ENCODE measurements at regions not wholly inside any gene's neighbourhood (a gene's known extent, or its start where the extent isn't known, plus 50 kb on each side); places are given as distances from the start of the nearest gene placed in this dataset.

DNA sequence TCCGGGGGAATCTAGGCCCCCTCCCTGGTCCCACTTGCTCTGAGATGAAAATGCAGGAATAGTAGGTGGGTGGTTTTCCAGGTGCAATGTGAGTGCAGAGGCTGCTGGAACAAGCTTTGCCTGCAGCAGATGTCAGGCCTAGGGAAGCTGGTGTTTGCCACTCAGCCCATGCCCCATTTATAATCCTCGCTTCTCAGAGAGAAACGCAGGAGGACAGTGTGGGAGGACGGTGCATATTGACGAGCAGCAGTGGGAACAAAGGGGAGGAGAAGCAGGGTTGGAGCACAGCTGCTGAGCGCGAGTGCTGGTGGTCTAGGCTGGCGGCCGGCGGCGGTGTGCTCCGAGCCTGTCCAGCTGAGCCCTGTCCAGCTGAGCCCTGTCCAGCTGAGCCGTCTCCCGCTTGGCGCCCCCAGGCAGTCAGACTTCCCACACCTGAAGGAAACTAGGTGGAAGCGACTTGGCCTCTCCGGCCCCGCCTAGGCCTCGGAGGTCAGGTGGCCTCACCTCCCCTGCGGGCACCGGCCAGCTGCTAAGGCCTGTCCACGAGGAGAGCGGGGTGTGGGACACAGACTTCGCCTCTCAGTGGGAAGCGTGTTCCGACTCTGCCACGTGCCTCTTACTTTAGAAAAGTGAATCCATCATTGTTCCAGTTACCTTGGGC, 49.7 kb upstream of the FRMD1 start:
- Histone ChIP-seq H3K27ac (no peak overlapping the region), H3K9me3 (no peaks in the 10 kb centered on the region), H3K36me3 (no peaks in the 10 kb centered on the region), H3K27me3 (no peaks in the 10 kb centered on the region), H3K4me1 (peaks cover 0 to 18% (median 17%) of the 10 kb centered on the region in 4 donors), H3K4me3 (no peak overlapping the region)
- no peak for DNase-seq
- 92 to 94% (median 94%) methylated on average over 26 to 27 of the region's 27 CpGs for WGBS, 5 donors
- intact Hi-C loops (cut with DNase I; ENCODE audit: low total_unique reads) = no loop called here
- TF ChIP-seq, protein P1, sequence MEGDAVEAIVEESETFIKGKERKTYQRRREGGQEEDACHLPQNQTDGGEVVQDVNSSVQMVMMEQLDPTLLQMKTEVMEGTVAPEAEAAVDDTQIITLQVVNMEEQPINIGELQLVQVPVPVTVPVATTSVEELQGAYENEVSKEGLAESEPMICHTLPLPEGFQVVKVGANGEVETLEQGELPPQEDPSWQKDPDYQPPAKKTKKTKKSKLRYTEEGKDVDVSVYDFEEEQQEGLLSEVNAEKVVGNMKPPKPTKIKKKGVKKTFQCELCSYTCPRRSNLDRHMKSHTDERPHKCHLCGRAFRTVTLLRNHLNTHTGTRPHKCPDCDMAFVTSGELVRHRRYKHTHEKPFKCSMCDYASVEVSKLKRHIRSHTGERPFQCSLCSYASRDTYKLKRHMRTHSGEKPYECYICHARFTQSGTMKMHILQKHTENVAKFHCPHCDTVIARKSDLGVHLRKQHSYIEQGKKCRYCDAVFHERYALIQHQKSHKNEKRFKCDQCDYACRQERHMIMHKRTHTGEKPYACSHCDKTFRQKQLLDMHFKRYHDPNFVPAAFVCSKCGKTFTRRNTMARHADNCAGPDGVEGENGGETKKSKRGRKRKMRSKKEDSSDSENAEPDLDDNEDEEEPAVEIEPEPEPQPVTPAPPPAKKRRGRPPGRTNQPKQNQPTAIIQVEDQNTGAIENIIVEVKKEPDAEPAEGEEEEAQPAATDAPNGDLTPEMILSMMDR (IDR thresholded peaks at IDR 0.05) = no peak
- no peak for TF ChIP-seq POLR2A (IDR thresholded peaks at IDR 0.05)
- no peak for TF ChIP-seq EP300 (IDR thresholded peaks at IDR 0.05)
- no peak for TF ChIP-seq POLR2AphosphoS5 (IDR thresholded peaks at IDR 0.05)

All from stomach (tissue), 8 donors.